K562 (cell line): ENCODE measurements at regions not wholly inside any gene's neighbourhood (a gene's known extent, or its start where the extent isn't known, plus 50 kb on each side); places are given as distances from the start of the nearest gene placed in this dataset.

Experiments used
- FOSL1 ChIP-seq: fragments of 200-800 bp; sonication (Bioruptor generic); conservative IDR thresholded peaks from 2 replicates; pipeline ENCODE4 v1.6.1; 2016; ENCODE audit warnings: missing genetic modification characterization, missing compliant biosample characterization
- RAD21 ChIP-seq, 2 experiments: fragments of 250-450 bp in 1 of 2; fragments of 450-650 bp in 1 of 2; sonication (Bioruptor Pico) in 1 of 2; formaldehyde crosslinking in 1 of 2; IDR thresholded peaks in 1 of 2; conservative IDR thresholded peaks in 1 of 2; 2 replicates each; pipeline versions ENCODE4 v1.4.0 to v1.8.0; 2020 to 2022; ENCODE audit warnings: mild to moderate bottlenecking in 2 of 2, moderate library complexity in 1 of 2
- RBFOX2 ChIP-seq: fragments of 200-400 bp; formaldehyde crosslinking; IDR thresholded peaks from 2 replicates; pipeline ENCODE4 v1.6.1; 2017; ENCODE audit warnings: low read depth, mild to moderate bottlenecking, low read length, moderate library complexity
- U2AF1 ChIP-seq: fragments of 200-400 bp; formaldehyde crosslinking; optimal IDR thresholded peaks from 2 replicates; pipeline ENCODE3; 2017; ENCODE audit warnings: mild to moderate bottlenecking, low read depth, low read length, moderate library complexity
- XRCC5 ChIP-seq: fragments of 200-400 bp; formaldehyde crosslinking; IDR thresholded peaks from 2 replicates; pipeline ENCODE4 v1.6.1; 2017; ENCODE audit warnings: low read depth, mild to moderate bottlenecking, low read length
- ZNF263 ChIP-seq: sonication (generic); formaldehyde crosslinking; IDR thresholded peaks from 2 replicates; pipeline ENCODE4 v1.8.0; 2022; ENCODE audit warnings: mild to moderate bottlenecking, missing genetic modification reagents, borderline replicate concordance
- TF ChIP-seq, protein P1 (sequence below): sonication (generic); formaldehyde crosslinking; IDR thresholded peaks from 2 replicates; pipeline ENCODE4 v1.8.1; 2023; ENCODE audit warnings: missing genetic modification reagents, mild to moderate bottlenecking, borderline replicate concordance
- TF ChIP-seq, protein P2 (sequence below): fragments of 450-650 bp; formaldehyde crosslinking; IDR thresholded peaks from 2 replicates; pipeline ENCODE4 v1.4.0; 2020; ENCODE audit warnings: mild to moderate bottlenecking, moderate library complexity
- TF ChIP-seq, protein P3 (sequence below): sonication (generic); formaldehyde crosslinking; IDR thresholded peaks from 2 replicates; pipeline ENCODE4 v1.8.0; 2022; ENCODE audit warnings: mild to moderate bottlenecking, missing genetic modification reagents
- TF ChIP-seq, protein P4 (sequence below): sonication (generic); formaldehyde crosslinking; IDR thresholded peaks from 2 replicates; pipeline ENCODE4 v1.8.0; 2023; ENCODE audit warnings: mild to moderate bottlenecking, missing genetic modification reagents
- TF ChIP-seq, protein P5 (sequence below): fragments of 450-650 bp; IDR thresholded peaks from 2 replicates; pipeline ENCODE4 v1.6.1; 2017; ENCODE audit warnings: antibody characterized with exemption, mild to moderate bottlenecking

DNA sequence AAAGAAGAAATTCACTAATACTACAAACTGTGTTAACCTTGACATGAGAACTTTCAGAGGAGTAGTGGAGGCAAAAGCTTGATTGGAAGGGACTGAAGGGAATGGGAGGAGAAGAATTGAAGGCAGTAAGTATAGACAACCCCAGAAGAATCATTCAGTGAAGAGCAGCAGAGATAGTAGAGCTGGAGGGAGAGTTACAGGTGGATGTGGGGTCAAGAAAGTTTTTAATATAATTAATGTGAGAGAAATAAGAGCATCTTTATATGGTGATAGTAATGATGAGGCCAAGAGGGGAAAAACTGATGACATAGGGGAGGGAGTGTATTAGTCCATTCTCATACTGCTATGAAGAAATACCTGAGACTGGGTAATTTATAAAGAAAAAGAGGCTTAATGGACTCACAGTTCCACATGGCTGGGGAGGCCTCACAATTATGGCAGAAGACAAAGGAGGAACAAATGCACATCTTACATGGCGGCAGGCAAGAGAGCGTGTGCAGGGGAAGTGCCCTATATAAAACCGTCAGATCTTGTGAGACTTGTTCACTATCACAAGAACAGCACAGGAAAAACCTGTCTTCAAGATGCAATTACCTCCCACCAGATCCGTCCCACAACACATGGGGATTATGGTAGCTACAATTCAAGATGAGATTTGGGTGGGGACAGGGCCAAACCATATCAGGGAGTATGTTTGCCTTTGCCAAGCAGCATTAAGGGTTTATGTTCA, 88.3 kb upstream of the PIK3CG start (continued):
- TF ChIP-seq, protein P1, sequence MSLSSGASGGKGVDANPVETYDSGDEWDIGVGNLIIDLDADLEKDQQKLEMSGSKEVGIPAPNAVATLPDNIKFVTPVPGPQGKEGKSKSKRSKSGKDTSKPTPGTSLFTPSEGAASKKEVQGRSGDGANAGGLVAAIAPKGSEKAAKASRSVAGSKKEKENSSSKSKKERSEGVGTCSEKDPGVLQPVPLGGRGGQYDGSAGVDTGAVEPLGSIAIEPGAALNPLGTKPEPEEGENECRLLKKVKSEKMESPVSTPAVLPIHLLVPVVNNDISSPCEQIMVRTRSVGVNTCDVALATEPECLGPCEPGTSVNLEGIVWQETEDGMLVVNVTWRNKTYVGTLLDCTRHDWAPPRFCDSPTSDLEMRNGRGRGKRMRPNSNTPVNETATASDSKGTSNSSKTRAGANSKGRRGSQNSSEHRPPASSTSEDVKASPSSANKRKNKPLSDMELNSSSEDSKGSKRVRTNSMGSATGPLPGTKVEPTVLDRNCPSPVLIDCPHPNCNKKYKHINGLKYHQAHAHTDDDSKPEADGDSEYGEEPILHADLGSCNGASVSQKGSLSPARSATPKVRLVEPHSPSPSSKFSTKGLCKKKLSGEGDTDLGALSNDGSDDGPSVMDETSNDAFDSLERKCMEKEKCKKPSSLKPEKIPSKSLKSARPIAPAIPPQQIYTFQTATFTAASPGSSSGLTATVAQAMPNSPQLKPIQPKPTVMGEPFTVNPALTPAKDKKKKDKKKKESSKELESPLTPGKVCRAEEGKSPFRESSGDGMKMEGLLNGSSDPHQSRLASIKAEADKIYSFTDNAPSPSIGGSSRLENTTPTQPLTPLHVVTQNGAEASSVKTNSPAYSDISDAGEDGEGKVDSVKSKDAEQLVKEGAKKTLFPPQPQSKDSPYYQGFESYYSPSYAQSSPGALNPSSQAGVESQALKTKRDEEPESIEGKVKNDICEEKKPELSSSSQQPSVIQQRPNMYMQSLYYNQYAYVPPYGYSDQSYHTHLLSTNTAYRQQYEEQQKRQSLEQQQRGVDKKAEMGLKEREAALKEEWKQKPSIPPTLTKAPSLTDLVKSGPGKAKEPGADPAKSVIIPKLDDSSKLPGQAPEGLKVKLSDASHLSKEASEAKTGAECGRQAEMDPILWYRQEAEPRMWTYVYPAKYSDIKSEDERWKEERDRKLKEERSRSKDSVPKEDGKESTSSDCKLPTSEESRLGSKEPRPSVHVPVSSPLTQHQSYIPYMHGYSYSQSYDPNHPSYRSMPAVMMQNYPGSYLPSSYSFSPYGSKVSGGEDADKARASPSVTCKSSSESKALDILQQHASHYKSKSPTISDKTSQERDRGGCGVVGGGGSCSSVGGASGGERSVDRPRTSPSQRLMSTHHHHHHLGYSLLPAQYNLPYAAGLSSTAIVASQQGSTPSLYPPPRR: no peak
- TF ChIP-seq U2AF1 (no peak), XRCC5 (no peak), RBFOX2 (peak; percentile 59), RAD21 (CRISPR knock-in tag; conservative IDR thresholded peaks at IDR 0.05 in 1 of 2, IDR thresholded peaks at IDR 0.05 in 1 of 2) (no peak), ZNF263 (CRISPR knock-in tag) (0 out of 2 replicates have a peak, but pooled peaks have one; percentile 23), FOSL1 (tag) (no peak)
- TF ChIP-seq, protein P2, sequence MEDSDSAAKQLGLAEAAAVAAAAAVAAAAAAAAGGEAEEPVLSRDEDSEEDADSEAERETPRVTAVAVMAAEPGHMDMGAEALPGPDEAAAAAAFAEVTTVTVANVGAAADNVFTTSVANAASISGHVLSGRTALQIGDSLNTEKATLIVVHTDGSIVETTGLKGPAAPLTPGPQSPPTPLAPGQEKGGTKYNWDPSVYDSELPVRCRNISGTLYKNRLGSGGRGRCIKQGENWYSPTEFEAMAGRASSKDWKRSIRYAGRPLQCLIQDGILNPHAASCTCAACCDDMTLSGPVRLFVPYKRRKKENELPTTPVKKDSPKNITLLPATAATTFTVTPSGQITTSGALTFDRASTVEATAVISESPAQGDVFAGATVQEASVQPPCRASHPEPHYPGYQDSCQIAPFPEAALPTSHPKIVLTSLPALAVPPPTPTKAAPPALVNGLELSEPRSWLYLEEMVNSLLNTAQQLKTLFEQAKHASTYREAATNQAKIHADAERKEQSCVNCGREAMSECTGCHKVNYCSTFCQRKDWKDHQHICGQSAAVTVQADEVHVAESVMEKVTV: 0 out of 2 replicates have a peak, but pooled peaks have one; percentile 19
- TF ChIP-seq, protein P3, sequence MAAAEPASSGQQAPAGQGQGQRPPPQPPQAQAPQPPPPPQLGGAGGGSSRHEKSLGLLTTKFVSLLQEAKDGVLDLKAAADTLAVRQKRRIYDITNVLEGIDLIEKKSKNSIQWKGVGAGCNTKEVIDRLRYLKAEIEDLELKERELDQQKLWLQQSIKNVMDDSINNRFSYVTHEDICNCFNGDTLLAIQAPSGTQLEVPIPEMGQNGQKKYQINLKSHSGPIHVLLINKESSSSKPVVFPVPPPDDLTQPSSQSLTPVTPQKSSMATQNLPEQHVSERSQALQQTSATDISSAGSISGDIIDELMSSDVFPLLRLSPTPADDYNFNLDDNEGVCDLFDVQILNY (CRISPR knock-in tag): 0 out of 2 replicates have a peak, but pooled peaks have one; percentile 38
- TF ChIP-seq, protein P4, sequence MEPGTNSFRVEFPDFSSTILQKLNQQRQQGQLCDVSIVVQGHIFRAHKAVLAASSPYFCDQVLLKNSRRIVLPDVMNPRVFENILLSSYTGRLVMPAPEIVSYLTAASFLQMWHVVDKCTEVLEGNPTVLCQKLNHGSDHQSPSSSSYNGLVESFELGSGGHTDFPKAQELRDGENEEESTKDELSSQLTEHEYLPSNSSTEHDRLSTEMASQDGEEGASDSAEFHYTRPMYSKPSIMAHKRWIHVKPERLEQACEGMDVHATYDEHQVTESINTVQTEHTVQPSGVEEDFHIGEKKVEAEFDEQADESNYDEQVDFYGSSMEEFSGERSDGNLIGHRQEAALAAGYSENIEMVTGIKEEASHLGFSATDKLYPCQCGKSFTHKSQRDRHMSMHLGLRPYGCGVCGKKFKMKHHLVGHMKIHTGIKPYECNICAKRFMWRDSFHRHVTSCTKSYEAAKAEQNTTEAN (CRISPR knock-in tag): no peak
- TF ChIP-seq, protein P5, sequence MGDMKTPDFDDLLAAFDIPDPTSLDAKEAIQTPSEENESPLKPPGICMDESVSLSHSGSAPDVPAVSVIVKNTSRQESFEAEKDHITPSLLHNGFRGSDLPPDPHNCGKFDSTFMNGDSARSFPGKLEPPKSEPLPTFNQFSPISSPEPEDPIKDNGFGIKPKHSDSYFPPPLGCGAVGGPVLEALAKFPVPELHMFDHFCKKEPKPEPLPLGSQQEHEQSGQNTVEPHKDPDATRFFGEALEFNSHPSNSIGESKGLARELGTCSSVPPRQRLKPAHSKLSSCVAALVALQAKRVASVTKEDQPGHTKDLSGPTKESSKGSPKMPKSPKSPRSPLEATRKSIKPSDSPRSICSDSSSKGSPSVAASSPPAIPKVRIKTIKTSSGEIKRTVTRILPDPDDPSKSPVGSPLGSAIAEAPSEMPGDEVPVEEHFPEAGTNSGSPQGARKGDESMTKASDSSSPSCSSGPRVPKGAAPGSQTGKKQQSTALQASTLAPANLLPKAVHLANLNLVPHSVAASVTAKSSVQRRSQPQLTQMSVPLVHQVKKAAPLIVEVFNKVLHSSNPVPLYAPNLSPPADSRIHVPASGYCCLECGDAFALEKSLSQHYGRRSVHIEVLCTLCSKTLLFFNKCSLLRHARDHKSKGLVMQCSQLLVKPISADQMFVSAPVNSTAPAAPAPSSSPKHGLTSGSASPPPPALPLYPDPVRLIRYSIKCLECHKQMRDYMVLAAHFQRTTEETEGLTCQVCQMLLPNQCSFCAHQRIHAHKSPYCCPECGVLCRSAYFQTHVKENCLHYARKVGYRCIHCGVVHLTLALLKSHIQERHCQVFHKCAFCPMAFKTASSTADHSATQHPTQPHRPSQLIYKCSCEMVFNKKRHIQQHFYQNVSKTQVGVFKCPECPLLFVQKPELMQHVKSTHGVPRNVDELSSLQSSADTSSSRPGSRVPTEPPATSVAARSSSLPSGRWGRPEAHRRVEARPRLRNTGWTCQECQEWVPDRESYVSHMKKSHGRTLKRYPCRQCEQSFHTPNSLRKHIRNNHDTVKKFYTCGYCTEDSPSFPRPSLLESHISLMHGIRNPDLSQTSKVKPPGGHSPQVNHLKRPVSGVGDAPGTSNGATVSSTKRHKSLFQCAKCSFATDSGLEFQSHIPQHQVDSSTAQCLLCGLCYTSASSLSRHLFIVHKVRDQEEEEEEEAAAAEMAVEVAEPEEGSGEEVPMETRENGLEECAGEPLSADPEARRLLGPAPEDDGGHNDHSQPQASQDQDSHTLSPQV: peak; percentile 22; the same call in 1 of the 2 replicates
